OCI-LY3 (cell line): ENCODE measurements at regions not wholly inside any gene's neighbourhood (a gene's known extent, or its start where the extent isn't known, plus 50 kb on each side); places are given as distances from the start of the nearest gene placed in this dataset.

Experiments
- H2AFZ ChIP-seq: fragments of 200-600, 300-600 bp; shearing (Covaris generic); 2 replicates; pipeline ENCODE4 v1.6.0; 2014; ENCODE audit warnings: antibody characterized with exemption, low read depth, low read length
- H3K27ac ChIP-seq: fragments of 200-600, 300-600 bp; sonication (generic); 2 replicates; pipeline ENCODE4 v1.5.1; 2014; ENCODE audit warnings: mild to moderate bottlenecking, low read length, moderate library complexity, mixed read lengths
- H3K27me3 ChIP-seq: fragments of 200-600, 300-600 bp; sonication (generic); 2 replicates; pipeline ENCODE4 v1.6.1; 2014; ENCODE audit warnings: low read depth, low read length, mixed read lengths
- H3K36me3 ChIP-seq: fragments of 200-600, 300-600 bp; sonication (generic); replicated peaks from 2 replicates; pipeline ENCODE3; 2014; ENCODE audit warnings: low read depth, low read length, mixed read lengths
- H3K4me1 ChIP-seq: fragments of 300-600, 200-600 bp; sonication (generic); 2 replicates; pipeline ENCODE4 v1.6.1; 2014; ENCODE audit warnings: low read length, mixed read lengths
- H3K4me2 ChIP-seq: fragments of 200-600, 300-600 bp; sonication (generic); 2 replicates; pipeline ENCODE4 v1.6.1; 2014; ENCODE audit warnings: low read length, mixed read lengths
- H3K4me3 ChIP-seq: fragments of 300-600, 200-600 bp; sonication (generic); 2 replicates; pipeline ENCODE4 v1.5.1; 2014; ENCODE audit warnings: antibody characterized with exemption, mild to moderate bottlenecking, low read length, moderate library complexity
- H3K79me2 ChIP-seq: fragments of 300-600, 200-600 bp; shearing (Covaris generic); 2 replicates; pipeline ENCODE4 v1.6.1; 2014; ENCODE audit warnings: mild to moderate bottlenecking, low read length, mixed read lengths
- H3K9ac ChIP-seq: fragments of 300-600, 200-600 bp; shearing (Covaris generic); 2 replicates; pipeline ENCODE4 v1.6.0; 2014; ENCODE audit warnings: mild to moderate bottlenecking, low read length, moderate library complexity
- H3K9me3 ChIP-seq: fragments of 200-600, 300-600 bp; shearing (Covaris generic); 2 replicates; pipeline ENCODE4 v1.6.1; 2014; ENCODE audit warnings: low read length, mixed read lengths; ENCODE audit not compliant: insufficient read depth
- H4K20me1 ChIP-seq: fragments of 200-600, 300-600 bp; sonication (generic); 2 replicates; pipeline ENCODE4 v1.6.1; 2016; ENCODE audit warnings: low read length, mixed read lengths; ENCODE audit not compliant: insufficient read depth
- EZH2phosphoT487 ChIP-seq: fragments of 200-600 bp; shearing (Covaris generic); IDR thresholded peaks from 2 replicates; pipeline ENCODE4 v1.6.1; 2018; ENCODE audit warnings: antibody characterized with exemption, mixed run types, low read depth
- TF ChIP-seq, protein P1 (sequence below): fragments of 200-600, 300-600 bp; sonication (generic); IDR thresholded peaks from 2 replicates; pipeline ENCODE4 v1.5.1; 2014; ENCODE audit warnings: antibody characterized with exemption, low read length, low read depth

DNA sequence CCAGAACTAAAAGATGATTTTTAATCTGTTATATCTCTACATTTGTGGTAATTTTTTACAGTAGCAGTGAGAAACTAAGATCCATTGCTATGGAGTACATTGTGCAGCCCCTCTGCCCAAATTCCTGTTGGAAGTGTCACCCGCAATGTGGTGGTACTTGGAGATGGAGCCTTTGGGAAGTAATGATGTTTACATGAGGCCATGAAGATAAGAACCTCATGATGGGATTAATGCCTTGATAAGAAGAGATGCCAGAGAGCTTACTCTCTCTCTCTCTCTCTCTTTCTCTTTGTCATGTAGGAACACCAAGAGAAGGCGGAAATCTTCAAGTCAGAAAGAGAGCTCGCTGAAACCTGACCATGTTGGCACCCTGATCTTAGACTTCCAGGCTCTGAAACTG, 535.4 kb downstream of the PID1 start:
- Histone ChIP-seq H3K79me2 (no peaks in the 10 kb centered on the region), H3K27ac (no peak overlapping the region), H2AFZ (no peak overlapping the region), H3K36me3 (no peaks in the 10 kb centered on the region), H4K20me1 (no peaks in the 10 kb centered on the region), H3K27me3 (no peaks in the 10 kb centered on the region), H3K4me3 (no peak overlapping the region), H3K9me3 (no peaks in the 10 kb centered on the region), H3K4me2 (no peak overlapping the region), H3K9ac (no peak overlapping the region), H3K4me1 (no peaks in the 10 kb centered on the region)
- TF ChIP-seq, protein P1, sequence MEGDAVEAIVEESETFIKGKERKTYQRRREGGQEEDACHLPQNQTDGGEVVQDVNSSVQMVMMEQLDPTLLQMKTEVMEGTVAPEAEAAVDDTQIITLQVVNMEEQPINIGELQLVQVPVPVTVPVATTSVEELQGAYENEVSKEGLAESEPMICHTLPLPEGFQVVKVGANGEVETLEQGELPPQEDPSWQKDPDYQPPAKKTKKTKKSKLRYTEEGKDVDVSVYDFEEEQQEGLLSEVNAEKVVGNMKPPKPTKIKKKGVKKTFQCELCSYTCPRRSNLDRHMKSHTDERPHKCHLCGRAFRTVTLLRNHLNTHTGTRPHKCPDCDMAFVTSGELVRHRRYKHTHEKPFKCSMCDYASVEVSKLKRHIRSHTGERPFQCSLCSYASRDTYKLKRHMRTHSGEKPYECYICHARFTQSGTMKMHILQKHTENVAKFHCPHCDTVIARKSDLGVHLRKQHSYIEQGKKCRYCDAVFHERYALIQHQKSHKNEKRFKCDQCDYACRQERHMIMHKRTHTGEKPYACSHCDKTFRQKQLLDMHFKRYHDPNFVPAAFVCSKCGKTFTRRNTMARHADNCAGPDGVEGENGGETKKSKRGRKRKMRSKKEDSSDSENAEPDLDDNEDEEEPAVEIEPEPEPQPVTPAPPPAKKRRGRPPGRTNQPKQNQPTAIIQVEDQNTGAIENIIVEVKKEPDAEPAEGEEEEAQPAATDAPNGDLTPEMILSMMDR, result no peak
- TF ChIP-seq EZH2phosphoT487, result no peak

DNA sequence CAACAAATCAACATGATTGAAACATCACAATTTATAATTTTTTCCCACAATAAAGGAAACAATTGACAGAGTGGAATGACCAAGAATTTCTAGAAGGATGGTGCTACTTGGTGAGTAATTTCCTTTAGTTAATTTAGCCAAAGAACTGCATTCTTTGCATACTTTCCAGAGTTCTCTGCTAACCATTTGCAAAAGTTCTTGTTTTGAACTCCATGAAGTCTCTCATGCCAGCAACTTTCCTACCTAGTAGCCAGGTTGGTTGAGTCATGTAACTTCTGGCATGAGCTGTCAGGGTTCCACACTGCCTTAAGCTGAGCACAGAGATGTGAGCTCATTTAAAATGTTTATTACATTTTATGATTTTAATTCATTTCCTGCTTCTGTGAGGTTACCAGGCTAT, 539.6 kb downstream of the PID1 start:
- Histone ChIP-seq H2AFZ (no peak overlapping the region), H3K9me3 (no peaks in the 10 kb centered on the region), H3K27ac (no peak overlapping the region), H3K9ac (no peak overlapping the region), H3K79me2 (no peaks in the 10 kb centered on the region), H3K36me3 (no peaks in the 10 kb centered on the region), H4K20me1 (no peaks in the 10 kb centered on the region), H3K4me3 (no peak overlapping the region), H3K4me1 (no peaks in the 10 kb centered on the region), H3K27me3 (no peaks in the 10 kb centered on the region), H3K4me2 (no peak overlapping the region)
- no peak for TF ChIP-seq EZH2phosphoT487
- TF ChIP-seq, protein P1, result no peak

DNA sequence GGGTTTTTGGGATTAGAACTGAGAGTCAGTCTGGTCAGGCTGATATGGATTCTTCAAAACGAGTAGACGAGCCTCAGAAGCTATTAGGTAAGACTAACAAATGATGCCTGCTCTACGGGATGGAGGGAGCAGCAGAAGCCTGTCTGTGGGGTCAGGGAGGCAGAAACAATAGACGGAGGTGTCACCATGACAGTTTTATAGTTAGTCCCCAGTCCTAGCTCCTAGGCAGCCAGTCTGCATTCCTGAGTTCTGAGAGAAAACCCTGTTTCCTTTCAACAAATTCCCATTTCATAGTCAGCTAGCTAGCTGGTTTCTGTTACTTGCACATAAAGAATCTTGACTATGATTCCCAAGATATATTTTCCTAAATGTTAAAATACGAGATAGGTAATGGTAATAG, 542.1 kb downstream of the PID1 start:
- Histone ChIP-seq H4K20me1 (no peaks in the 10 kb centered on the region), H3K4me1 (no peaks in the 10 kb centered on the region), H3K9ac (no peak overlapping the region), H3K27ac (no peak overlapping the region), H3K36me3 (no peaks in the 10 kb centered on the region), H3K79me2 (no peaks in the 10 kb centered on the region), H3K4me3 (no peak overlapping the region), H3K27me3 (no peaks in the 10 kb centered on the region), H2AFZ (no peak overlapping the region; the same call in 1 of the 2 replicates), H3K4me2 (no peak overlapping the region), H3K9me3 (no peaks in the 10 kb centered on the region)
- TF ChIP-seq EZH2phosphoT487, result no peak
- TF ChIP-seq, protein P1, result no peak

DNA sequence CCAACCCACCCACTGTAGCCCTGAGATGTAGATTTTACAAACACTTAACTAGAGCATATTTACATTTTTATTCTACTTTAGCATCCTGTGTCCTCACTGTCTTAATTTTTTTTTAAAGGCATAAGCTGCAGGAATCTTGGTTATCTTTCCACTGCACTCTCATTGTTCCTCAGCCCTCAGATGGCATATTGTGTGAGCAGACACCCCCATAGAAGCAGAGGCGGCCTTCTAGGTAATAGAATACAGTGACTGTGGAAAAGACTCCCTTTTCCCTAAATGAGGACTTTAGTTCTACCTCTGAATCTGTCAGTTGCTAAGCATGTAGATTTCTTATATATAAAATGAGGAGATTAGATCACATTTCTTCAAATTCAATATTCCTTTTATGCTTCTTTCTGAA, 543.5 kb upstream of the SPHKAP start:
- Histone ChIP-seq H3K9me3 (no peaks in the 10 kb centered on the region), H2AFZ (no peak overlapping the region), H3K27me3 (no peaks in the 10 kb centered on the region), H4K20me1 (no peaks in the 10 kb centered on the region), H3K4me3 (no peak overlapping the region), H3K4me1 (peaks cover 7% of the 10 kb centered on the region), H3K36me3 (no peaks in the 10 kb centered on the region), H3K79me2 (no peaks in the 10 kb centered on the region), H3K4me2 (no peak overlapping the region), H3K27ac (no peak overlapping the region), H3K9ac (no peak overlapping the region)
- TF ChIP-seq, protein P1, result no peak
- TF ChIP-seq EZH2phosphoT487, result no peak
